Motor neuron (in vitro differentiated cells): ENCODE measurements at regions not wholly inside any gene's neighbourhood (a gene's known extent, or its start where the extent isn't known, plus 50 kb on each side); places are given as distances from the start of the nearest gene placed in this dataset.

ENCODE experiments used
- ATAC-seq, 8 experiments: fragments of 200-7000 bp; cut with Tn5 transposase; replicated peaks in 6 of 8; 2 replicates each; pipeline ENCODE4 v1.8.0; 2021; ENCODE audit warnings: mild to moderate bottlenecking in 8 of 8, moderate library complexity in 8 of 8
- H3K27ac ChIP-seq, 2 donors: fragments of 250-450 bp; sonication (Bioruptor Pico); 2 replicates each; pipeline ENCODE4 v1.9.0; 2021; ENCODE audit warnings: antibody characterized with exemption in 2 of 2, mild to moderate bottlenecking in 2 of 2, moderate library complexity in 1 of 2
- H3K4me1 ChIP-seq, 2 donors: fragments of 250-450 bp; sonication (Bioruptor Pico); replicated peaks in 1 of 2; 2 replicates each; pipeline ENCODE4 v1.6.1; 2021; ENCODE audit warnings: antibody characterized with exemption in 2 of 2, mild to moderate bottlenecking in 2 of 2, moderate library complexity in 1 of 2
- H3K4me3 ChIP-seq, 5 donors: fragments of 250-450 bp; sonication (Bioruptor Pico); 2 replicates each; pipeline ENCODE4 v1.9.0; 2021; ENCODE audit warnings: antibody characterized with exemption in 5 of 5, mild to moderate bottlenecking in 5 of 5, moderate library complexity in 4 of 5
- WGBS, 10 experiments: fragments of 450-650 bp; shearing (Covaris generic); methylation state at CpG; one replicate each; pipeline ENCODE4 v1.0.0; 2022; 5-methylcytosine and 5-hydroxymethylcytosine counted together
- in situ Hi-C, 9 experiments: fragments of 400-800 bp; cut with MboI; loops; one replicate each; pipeline ENCODE4 v1.15.0; 2021; ENCODE audit warnings: low sequenced_read_pairs in 9 of 9, low pct_unique_long_range_greater_than_20kb in 2 of 9; ENCODE audit not compliant: unreplicated experiment in 9 of 9

GRCh38 chr3:104561324-104561723 lies 805.4 kb upstream of the ALCAM start:
- Histone ChIP-seq H3K4me3 (no peak overlapping the region), H3K4me1 (peaks cover 5 to 11% of the 10 kb centered on the region in 2 donors), H3K27ac (no peak overlapping the region)
- WGBS, 10 experiments = 57 to 100% (median 100%) methylated on average over 1 of the region's 1 CpG; no CpG with 5 or more reads in 1 of the 10 experiments
- in situ Hi-C loops = no loop called here
- no peak for ATAC-seq

GRCh38 chr3:104564045-104564643 lies 802.6 kb upstream of the ALCAM start:
- WGBS, 10 experiments = 38 to 96% (median 87%) methylated on average over 3 to 6 of the region's 6 CpGs
- H3K27ac ChIP-seq = no peak overlapping the region
- ATAC-seq = no peak
- in situ Hi-C loops = no loop called here
- H3K4me1 ChIP-seq = no peaks in the 10 kb centered on the region
- no peak overlapping the region for H3K4me3 ChIP-seq

DNA sequence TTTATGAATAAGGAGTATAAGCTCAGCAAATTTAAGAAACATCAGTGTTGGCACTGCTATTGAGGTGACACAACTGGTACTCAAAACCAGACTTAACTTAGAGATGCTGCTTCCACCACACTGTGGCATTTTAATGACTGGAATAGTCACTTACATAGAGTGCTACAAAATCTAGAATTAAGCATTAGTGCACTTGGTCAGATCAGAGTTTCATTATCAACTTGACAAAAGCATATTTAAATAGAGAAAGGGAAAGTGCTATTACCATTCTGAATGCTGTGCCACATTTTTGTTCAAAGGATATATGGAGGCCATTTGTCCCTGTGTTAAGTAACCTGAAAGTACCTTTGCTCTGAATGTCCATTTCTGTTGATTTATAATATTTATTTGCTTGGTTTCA lies 800.7 kb upstream of the ALCAM start:
- no peak for ATAC-seq
- Histone ChIP-seq H3K4me1 (no peaks in the 10 kb centered on the region), H3K4me3 (no peak overlapping the region), H3K27ac (no peak overlapping the region)
- in situ Hi-C loops = no loop called here

DNA sequence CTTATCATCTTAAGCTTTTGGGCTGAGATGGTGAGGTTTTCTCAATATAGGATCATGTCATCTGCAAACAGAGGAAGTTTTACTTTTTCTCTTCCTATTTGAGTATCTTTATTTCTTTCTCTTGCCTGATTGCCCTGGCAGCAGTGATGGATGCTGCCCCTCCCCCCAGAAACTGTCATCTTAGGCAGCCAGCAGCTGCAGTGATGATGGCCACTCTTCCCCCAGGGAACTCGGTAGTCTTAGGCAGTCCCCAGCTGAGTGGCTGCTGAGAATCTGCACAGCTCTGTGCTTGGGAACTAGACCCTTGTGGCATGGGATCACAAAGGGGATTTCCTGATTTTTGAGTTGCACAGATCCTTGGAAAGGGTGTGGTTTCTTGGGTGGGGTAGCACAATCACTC lies 791.1 kb upstream of the ALCAM start:
- peak in 2 of 8 experiments; percentile 60 to 61 for ATAC-seq
- Histone ChIP-seq H3K4me3 (no peak overlapping the region), H3K27ac (no peak overlapping the region), H3K4me1 (no peaks in the 10 kb centered on the region)
- WGBS, 10 experiments = 22 to 40% methylated on average over 1 of the region's 1 CpG; no CpG with 5 or more reads in 8 of the 10 experiments
- in situ Hi-C loops = loop anchor here in 1 of 9 experiments (25.0 kb wide), 1 partner anchor 787 kb away; the partner anchor contains the start of gene ALCAM

DNA sequence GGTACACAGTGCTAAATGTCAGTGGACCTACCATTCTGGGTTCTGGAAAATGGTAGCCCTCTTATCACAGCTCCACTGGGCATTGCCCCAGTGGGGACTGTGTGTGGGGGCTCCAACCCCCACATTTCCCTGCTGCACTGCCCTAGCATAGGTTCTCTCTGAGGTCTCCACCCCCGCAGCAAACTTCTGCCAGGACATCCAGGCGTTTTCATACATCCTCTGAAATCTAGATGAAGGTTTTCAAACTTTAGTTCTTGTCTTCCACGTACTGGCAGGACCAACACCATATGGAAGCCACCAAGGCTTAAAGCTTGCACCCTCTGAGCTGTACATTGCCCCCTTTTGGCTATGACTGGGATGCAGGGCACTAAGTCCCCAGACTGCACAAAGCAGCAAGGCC lies 788.2 kb upstream of the ALCAM start:
- no peak for ATAC-seq

DNA sequence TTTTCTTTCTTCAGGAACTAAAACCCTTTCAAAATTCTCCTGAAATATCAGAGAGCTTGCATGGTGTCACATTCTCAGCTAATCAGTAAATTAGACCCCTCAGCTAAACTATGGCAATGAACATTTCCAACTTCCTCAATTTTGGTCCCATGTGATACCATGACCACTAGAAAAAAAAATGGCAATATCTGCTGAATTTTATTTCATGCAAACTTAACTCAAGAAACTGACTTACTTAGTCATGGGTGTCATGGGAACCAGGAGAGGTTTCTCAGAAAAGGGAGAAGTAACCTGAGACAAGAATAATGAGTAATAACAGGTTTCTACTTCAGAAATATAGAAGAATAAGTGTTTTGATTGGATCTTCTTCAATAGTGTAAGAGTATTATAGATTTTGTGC lies 784.6 kb upstream of the ALCAM start:
- no peak overlapping the region for H3K27ac ChIP-seq
- H3K4me1 ChIP-seq = no peaks in the 10 kb centered on the region
- no peak for ATAC-seq
- in situ Hi-C loops = loop anchor here in 1 of 9 experiments (25.0 kb wide), 1 partner anchor 780 kb away; the partner anchor contains the start of gene ALCAM
- no peak overlapping the region for H3K4me3 ChIP-seq

More for the DNA sequence above, 788.2 kb upstream of the ALCAM start:
- Histone ChIP-seq H3K4me3 (no peak overlapping the region), H3K4me1 (no peaks in the 10 kb centered on the region), H3K27ac (no peak overlapping the region)
- in situ Hi-C loops = loop anchor here in 1 of 9 experiments (25.0 kb wide), 1 partner anchor 784 kb away; the partner anchor contains the start of gene ALCAM
- WGBS, 10 experiments = 20 to 80% (median 40%) methylated on average over 1 of the region's 3 CpGs; no CpG with 5 or more reads in 5 of the 10 experiments

GRCh38 chr3:104584682-104585081 lies 782.0 kb upstream of the ALCAM start:
- in situ Hi-C loops = loop anchor here in 1 of 9 experiments (25.0 kb wide), 1 partner anchor 778 kb away; the partner anchor contains the start of gene ALCAM
- 15 to 100% (median 87%) methylated on average over 2 to 5 of the region's 5 CpGs for WGBS, 10 experiments
- Histone ChIP-seq H3K27ac (no peak overlapping the region), H3K4me1 (no peaks in the 10 kb centered on the region), H3K4me3 (no peak overlapping the region)
- no peak for ATAC-seq

DNA sequence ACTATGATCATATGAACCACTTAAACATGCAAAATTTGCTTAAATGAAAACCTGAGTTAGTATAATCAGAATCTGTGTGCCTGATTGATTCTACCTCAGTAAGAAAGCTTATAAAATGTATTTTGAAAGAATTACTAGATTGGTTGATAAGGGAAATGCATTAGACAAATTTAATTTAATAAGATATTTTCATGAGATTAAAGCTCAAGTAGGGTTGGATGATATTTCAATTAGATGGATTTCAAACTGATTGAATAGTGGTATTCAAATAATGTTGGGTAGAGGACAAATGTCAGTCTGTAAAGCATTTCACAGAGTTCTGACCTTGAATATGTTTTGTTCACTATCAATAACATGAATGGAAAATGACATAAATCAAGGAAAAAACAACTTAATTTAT lies 780.4 kb upstream of the ALCAM start:
- H3K4me1 ChIP-seq = no peaks in the 10 kb centered on the region
- in situ Hi-C loops = loop anchor here in 1 of 9 experiments (25.0 kb wide), 1 partner anchor 776 kb away; the partner anchor contains the start of gene ALCAM
- H3K4me3 ChIP-seq = no peak overlapping the region
- H3K27ac ChIP-seq = no peak overlapping the region
- ATAC-seq = no peak

GRCh38 chr3:104588442-104588841 lies 778.3 kb upstream of the ALCAM start:
- no peak for ATAC-seq
- in situ Hi-C loops = loop anchor here in 1 of 9 experiments (25.0 kb wide), 1 partner anchor 774 kb away; the partner anchor contains the start of gene ALCAM
- H3K4me3 ChIP-seq = no peak overlapping the region
- WGBS, 10 experiments = 52 to 100% (median 91%) methylated on average over 1 to 3 of the region's 3 CpGs
- no peaks in the 10 kb centered on the region for H3K4me1 ChIP-seq
- no peak overlapping the region for H3K27ac ChIP-seq

DNA sequence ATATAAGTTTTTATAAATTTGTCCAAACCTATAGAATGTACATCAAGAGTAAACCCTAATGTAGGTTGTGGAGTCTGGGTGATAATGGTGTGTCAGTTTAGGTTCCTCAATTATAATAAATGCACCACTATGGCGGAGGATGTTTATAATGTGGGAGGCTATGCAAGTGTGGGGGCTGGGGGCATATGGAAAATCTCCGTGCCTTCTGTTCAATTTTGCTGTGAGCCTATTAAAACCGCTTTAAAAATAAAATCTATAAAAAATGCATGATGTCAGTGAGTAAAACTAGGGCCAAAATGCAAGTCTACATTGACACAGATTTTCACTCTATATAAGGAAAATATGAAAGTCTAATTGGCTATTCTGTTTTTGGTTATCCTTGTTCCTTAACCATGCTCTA lies 774.9 kb upstream of the ALCAM start:
- WGBS, 10 experiments = 18 to 100% (median 85%) methylated on average over 1 to 3 of the region's 3 CpGs

GRCh38 chr3:104594491-104594890 lies 772.2 kb upstream of the ALCAM start:
- Histone ChIP-seq H3K4me1 (peaks cover 0 to 6% of the 10 kb centered on the region in 2 donors), H3K27ac (no peak overlapping the region), H3K4me3 (no peak overlapping the region)
- 46 to 100% (median 83%) methylated on average over 1 to 2 of the region's 2 CpGs; no CpG with 5 or more reads in 1 of the 10 experiments for WGBS, 10 experiments
- in situ Hi-C loops = loop anchor here in 2 of 9 experiments (10.0 to 25.0 kb wide), 2 partner anchors 320 to 768 kb away; partner anchors contain the start of gene ALCAM (in 1 of the 2)
- ATAC-seq = no peak

More for the DNA sequence above, 774.9 kb upstream of the ALCAM start:
- Histone ChIP-seq H3K4me3 (no peak overlapping the region), H3K27ac (no peak overlapping the region), H3K4me1 (peaks cover 0 to under 1% of the 10 kb centered on the region in 2 donors)
- in situ Hi-C loops = loop anchor here in 2 of 9 experiments (10.0 to 25.0 kb wide), 2 partner anchors 317 to 771 kb away; partner anchors contain the start of gene ALCAM (in 1 of the 2)
- no peak for ATAC-seq

DNA sequence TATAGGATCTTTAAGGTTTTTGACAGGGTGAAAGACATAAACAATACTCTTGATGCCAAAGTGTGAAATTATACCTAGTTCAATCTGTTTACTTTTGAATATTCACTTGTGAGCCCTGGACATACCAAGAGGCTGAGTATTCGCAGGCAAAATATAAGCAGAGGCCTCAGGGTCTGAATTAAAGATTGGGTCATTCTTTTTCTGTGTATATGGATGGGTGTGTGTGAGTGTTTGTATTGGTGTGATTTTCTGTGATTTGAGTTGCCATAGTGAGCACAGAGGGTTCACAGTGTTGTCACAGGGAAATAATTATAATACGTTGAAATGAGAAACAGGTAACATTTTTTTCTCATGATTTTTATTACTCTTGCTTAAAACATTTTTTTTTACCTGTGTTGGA lies 770.7 kb upstream of the ALCAM start:
- ATAC-seq = peak in 3 of 8 experiments; percentile 51 to 57 (median 52)
- Histone ChIP-seq H3K27ac (no peak overlapping the region), H3K4me1 (peaks cover 0 to 6% of the 10 kb centered on the region in 2 donors), H3K4me3 (no peak overlapping the region)
- in situ Hi-C loops = loop anchor here in 2 of 9 experiments (10.0 to 25.0 kb wide), 2 partner anchors 321 to 766 kb away; partner anchors contain the start of gene ALCAM (in 1 of the 2)
- 79 to 100% (median 95%) methylated on average over 1 to 2 of the region's 2 CpGs; no CpG with 5 or more reads in 2 of the 10 experiments for WGBS, 10 experiments

DNA sequence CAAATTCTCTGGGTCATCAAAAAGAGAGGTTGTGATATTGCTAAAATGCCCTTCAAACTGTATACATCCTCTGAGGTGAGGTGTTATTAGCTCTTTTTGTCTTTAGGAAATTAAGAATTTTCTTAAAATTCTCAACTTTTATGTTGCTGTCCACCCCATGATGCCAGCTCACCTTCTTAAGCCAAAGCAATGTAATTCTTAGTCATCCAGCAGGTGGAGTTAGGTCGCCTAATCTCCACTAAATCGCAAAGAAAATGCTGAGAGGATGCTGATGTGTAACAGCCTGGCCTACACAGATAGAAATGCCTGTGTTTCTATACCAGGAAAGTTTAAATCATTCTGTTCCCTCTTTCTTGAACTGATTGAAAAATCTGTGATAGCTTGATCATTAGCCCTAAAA lies 770.2 kb upstream of the ALCAM start:
- no peak overlapping the region for H3K4me3 ChIP-seq
- peak; percentile 63 to 89 (median 76) for ATAC-seq
- 0 to 100% (median 25%) methylated on average over 1 to 2 of the region's 2 CpGs; no CpG with 5 or more reads in 2 of the 10 experiments for WGBS, 10 experiments
- no peak overlapping the region for H3K27ac ChIP-seq
- in situ Hi-C loops = loop anchor here in 2 of 9 experiments (10.0 to 25.0 kb wide), 2 partner anchors 322 to 766 kb away; partner anchors contain the start of gene ALCAM (in 1 of the 2)
- H3K4me1 ChIP-seq = peaks cover 0 to 6% of the 10 kb centered on the region in 2 donors
